GM12878 (cell line): ENCODE measurements at regions not wholly inside any gene's neighbourhood (a gene's known extent, or its start where the extent isn't known, plus 50 kb on each side); places are given as distances from the start of the nearest gene placed in this dataset.

ENCODE experiments used
- ATAC-seq: fragments of 200-7000 bp; cut with Tn5 transposase; 3 replicates; pipeline ENCODE4 v1.9.1; 2020; ENCODE audit warnings: mild to moderate bottlenecking, moderate library complexity
- BruUV-seq: library from RNA; stranded (reverse); fragments of 400-500 nt; replicated peaks from 2 replicates; lab custom pipeline; 2021; lab: Mats Ljungman, UMichigan
- CTCF ChIA-PET: fragments of 300-600 bp; sonication (Branson Sonifier 250); formaldehyde crosslinking; extraction: SDS; loops from one replicate; lab custom pipeline; 2021; ENCODE audit warnings: inconsistent platforms; lab: Yijun Ruan, JAX
- POLR2A ChIA-PET: fragments of 350-600 bp; formaldehyde crosslinking; extraction: SDS; loops from one replicate; lab custom pipeline; 2021; ENCODE audit warnings: inconsistent platforms; lab: Charles Lee
- RAD21 ChIA-PET: fragments of 300-600 bp; sonication (Branson Sonifier 250); formaldehyde crosslinking; loops from one replicate; lab custom pipeline; 2023; ENCODE audit warnings: antibody characterized with exemption; ENCODE audit not compliant: unreplicated experiment; lab: Charles Lee
- SMC1A ChIA-PET: fragments of 300-600 bp; sonication (Branson Sonifier 250); formaldehyde crosslinking; loops from one replicate; lab custom pipeline; 2023; ENCODE audit not compliant: unreplicated experiment, uncharacterized antibody; lab: Charles Lee
- DNase-seq: peaks from one replicate; pipeline ENCODE4 v3.0.0-alpha.2; 2011; ENCODE audit warnings: low read depth, low spot score
- FAIRE-seq: peaks from 3 replicates; lab custom pipeline; 2011; peaks lifted over from hg19 to GRCh38; lab: Jason Lieb, UNC
- H2AFZ ChIP-seq: 2 replicates; pipeline ENCODE4 v1.6.0; 2011; ENCODE audit warnings: low read depth, low read length, control low read depth; ENCODE audit not compliant: control insufficient read depth
- H3K27ac ChIP-seq: 2 replicates; pipeline ENCODE4 v1.5.1; 2011; ENCODE audit warnings: control low read depth; ENCODE audit not compliant: control insufficient read depth, insufficient read depth
- H3K27me3 ChIP-seq, 2 experiments: replicated peaks in 1 of 2; 2 replicates each; pipeline versions ENCODE4 v1.6.0 to v1.6.1; 2011; ENCODE audit warnings: low read length in 1 of 2; ENCODE audit not compliant: control insufficient read depth in 2 of 2, insufficient read depth in 2 of 2
- H3K36me3 ChIP-seq, 2 experiments: 2 replicates each; pipeline ENCODE4 v1.5.1; 2011; ENCODE audit warnings: low read length in 1 of 2; ENCODE audit not compliant: control insufficient read depth in 2 of 2, insufficient read depth in 2 of 2
- H3K4me1 ChIP-seq: 2 replicates; pipeline ENCODE4 v1.6.1; 2011; ENCODE audit warnings: mild to moderate bottlenecking, low read length, moderate library complexity, mixed read lengths; ENCODE audit not compliant: control insufficient read depth, insufficient read depth
- H3K4me2 ChIP-seq: 2 replicates; pipeline ENCODE4 v1.6.0; 2011; ENCODE audit warnings: control low read depth; ENCODE audit not compliant: control insufficient read depth, insufficient read depth
- H3K4me3 ChIP-seq: fragments of 200-600 bp; sonication (generic); 2 replicates; pipeline ENCODE4 v1.5.1; 2016
- H3K79me2 ChIP-seq: 2 replicates; pipeline ENCODE4 v1.6.0; 2011; ENCODE audit warnings: low read length; ENCODE audit not compliant: control insufficient read depth, insufficient read depth
- H3K9ac ChIP-seq: 2 replicates; pipeline ENCODE4 v1.8.0; 2011; ENCODE audit warnings: low read length, control low read depth, mixed read lengths; ENCODE audit not compliant: control insufficient read depth, insufficient read depth
- H3K9me3 ChIP-seq: replicated peaks from 3 replicates; pipeline ENCODE4 v1.5.1; 2011; ENCODE audit warnings: mild to moderate bottlenecking, low read length; ENCODE audit not compliant: control insufficient read depth, insufficient read depth
- H4K20me1 ChIP-seq: 2 replicates; pipeline ENCODE4 v1.6.0; 2011; ENCODE audit not compliant: control insufficient read depth, insufficient read depth
- FOS ChIP-seq: IDR thresholded peaks from 3 replicates; pipeline ENCODE4 v1.6.1; 2011; ENCODE audit warnings: borderline replicate concordance; ENCODE audit not compliant: insufficient read length; ENCODE audit errors: extremely low read depth
- IRF4 ChIP-seq: IDR thresholded peaks from 2 replicates; pipeline ENCODE4 v1.6.1; 2011; ENCODE audit warnings: low read depth, low read length
- MAX ChIP-seq: IDR thresholded peaks from 2 replicates; pipeline ENCODE4 v1.6.1; 2012; ENCODE audit warnings: low read depth, low read length, improper control_type of control experiment
- NR2C2 ChIP-seq: IDR thresholded peaks from 2 replicates; pipeline ENCODE4 v1.6.1; 2011; ENCODE audit warnings: borderline replicate concordance, low read depth; ENCODE audit not compliant: control insufficient read depth, insufficient read length
- POLR2AphosphoS2 ChIP-seq: IDR thresholded peaks from 2 replicates; pipeline ENCODE4 v1.6.1; 2011; ENCODE audit warnings: low read depth, mild to moderate bottlenecking, low read length, improper control_type of control experiment, moderate library complexity
- SIX5 ChIP-seq: IDR thresholded peaks from 2 replicates; pipeline ENCODE4 v1.6.1; 2011; ENCODE audit warnings: mild to moderate bottlenecking, low read depth, low read length, moderate library complexity; ENCODE audit not compliant: severe bottlenecking
- ZNF592 ChIP-seq: fragments of 450-650 bp; IDR thresholded peaks from 2 replicates; pipeline ENCODE4 v1.6.1; 2017; ENCODE audit warnings: mild to moderate bottlenecking, moderate library complexity
- WGBS: methylation state at CpG from one replicate; pipeline ENCODE4 v1.1.6; 2016; ENCODE audit warnings: low lambda C conversion rate; ENCODE audit not compliant: insufficient replicate concordance, insufficient coverage; ENCODE audit errors: missing lambda C conversion rate; 5-methylcytosine and 5-hydroxymethylcytosine counted together
- in situ Hi-C: fragments of 300-500 bp; cut with MboI; formaldehyde crosslinking; loops from 9 replicates; pipeline ENCODE4 v1.14.3; 2018; ENCODE audit warnings: mixed read lengths
- intact Hi-C: fragments of 100-400 bp; cut with micrococcal nuclease; formaldehyde crosslinking; loops from one replicate; pipeline ENCODE4 v1.14.2; 2022; ENCODE audit not compliant: unreplicated experiment

- peaks cover 9% of the 10 kb centered on the region for H3K4me1 ChIP-seq
- ChIA-PET POLR2A (no interaction called here), RAD21 (interaction anchor here (1.2 to 6.0 kb wide), 4 partner anchors 250 to 311 kb away, joined by 4 to 48 read pairs (median 10); no protein-coding TSS in a partner anchor), SMC1A (interaction anchor here (1.7 to 6.1 kb wide), 6 partner anchors 245 to 316 kb away, joined by 5 to 66 read pairs (median 11); no protein-coding TSS in a partner anchor), CTCF (interaction anchor here (1.3 to 2.2 kb wide), 5 partner anchors 10 to 312 kb away, joined by 3 to 25 read pairs (median 4); no protein-coding TSS in a partner anchor)
- H3K36me3 ChIP-seq = no peaks in the 10 kb centered on the region
- no peak overlapping the region for H3K4me3 ChIP-seq
- no peak overlapping the region for H3K9ac ChIP-seq
- BruUV-seq = no TSS peak
- DNase-seq = no peak
- no peak overlapping the region for H3K4me2 ChIP-seq
- in situ Hi-C loops = no loop called here
- ATAC-seq = no peak
- 4% methylated on average over 1 of the region's 1 CpG for WGBS
- H3K79me2 ChIP-seq = no peaks in the 10 kb centered on the region
- H3K27ac ChIP-seq = no peak overlapping the region
- no peaks in the 10 kb centered on the region for H3K9me3 ChIP-seq
- TF ChIP-seq FOS = no peak
- no peak for TF ChIP-seq SIX5
- TF ChIP-seq, all 136 proteins: peak for 0
- Histone ChIP-seq H2AFZ (no peak overlapping the region), H4K20me1 (no peaks in the 10 kb centered on the region), H3K27me3 (no peaks in the 10 kb centered on the region)
- intact Hi-C loops = loop anchor here (5.0 to 10.0 kb wide), 2 partner anchors 321 to 774 kb away; no protein-coding TSS in a partner anchor
- FAIRE-seq = no peak
Measured at GRCh38 chr2:48108455-48108854, 202.2 kb upstream of the FBXO11 start.

- DNase-seq = no peak
- ChIA-PET SMC1A (interaction anchor here (1.7 to 6.1 kb wide), 6 partner anchors 246 to 315 kb away, joined by 5 to 66 read pairs (median 11); no protein-coding TSS in a partner anchor), CTCF (interaction anchor here (0.7 to 2.2 kb wide), 8 partner anchors 9 to 479 kb away, joined by 3 to 25 read pairs (median 4); no protein-coding TSS in a partner anchor), RAD21 (interaction anchor here (0.7 to 6.0 kb wide), 5 partner anchors 203 to 313 kb away, joined by 3 to 48 read pairs (median 4); partner anchors contain the start of gene FBXO11), POLR2A (interaction anchor here (0.6 kb wide), 1 partner anchor 878 kb away, joined by 6 read pairs; no protein-coding TSS in a partner anchor)
- H3K4me3 ChIP-seq = no peak overlapping the region
- no peak overlapping the region for H2AFZ ChIP-seq
- 50% methylated on average over 4 of the region's 4 CpGs for WGBS
- no peak overlapping the region for H3K9ac ChIP-seq
- BruUV-seq = no TSS peak
- H3K36me3 ChIP-seq = no peaks in the 10 kb centered on the region
- no peaks in the 10 kb centered on the region for H3K27me3 ChIP-seq
- H3K79me2 ChIP-seq = no peaks in the 10 kb centered on the region
- no peaks in the 10 kb centered on the region for H3K9me3 ChIP-seq
- intact Hi-C loops = loop anchor here (5.0 to 10.0 kb wide), 2 partner anchors 322 to 775 kb away; no protein-coding TSS in a partner anchor
- H3K4me2 ChIP-seq = no peak overlapping the region
- peaks cover 13% of the 10 kb centered on the region for H3K4me1 ChIP-seq
- H3K27ac ChIP-seq = no peak overlapping the region
- no peaks in the 10 kb centered on the region for H4K20me1 ChIP-seq
- in situ Hi-C loops = no loop called here
- ATAC-seq = no peak
- no peak for FAIRE-seq
- TF ChIP-seq IRF4 (no peak), POLR2AphosphoS2 (no peak), MAX (no peak), ZNF592 (no peak), NR2C2 (no peak)
Measured at GRCh38 chr2:48109491-48110204, 203.3 kb upstream of the FBXO11 start.
